Mononuclear cell (primary cell): ENCODE measurements at regions not wholly inside any gene's neighbourhood (a gene's known extent, or its start where the extent isn't known, plus 50 kb on each side); places are given as distances from the start of the nearest gene placed in this dataset.
"Not testable (repeated sequence)": the region's sequence is repeated elsewhere in the genome, so short reads cannot be mapped to it uniquely, and the experiment has no call there.

ENCODE experiments used
- H3K27me3 ChIP-seq: 2 replicates; pipeline ENCODE4 v1.6.0; 2011; ENCODE audit warnings: low read length, control low read depth; ENCODE audit not compliant: insufficient read depth
- H3K4me1 ChIP-seq: 2 replicates; pipeline ENCODE4 v1.5.1; 2011; ENCODE audit warnings: mild to moderate bottlenecking, low read length, control low read depth; ENCODE audit not compliant: insufficient read depth
- H3K4me3 ChIP-seq: 2 replicates; pipeline ENCODE4 v1.5.1; 2011; ENCODE audit warnings: mild to moderate bottlenecking, low read length, moderate library complexity
- H3K9me3 ChIP-seq: 2 replicates; pipeline ENCODE4 v1.5.1; 2011; ENCODE audit warnings: low read depth, mild to moderate bottlenecking, control low read depth, low read length

- not testable (repeated sequence) for H3K9me3 ChIP-seq, H3K4me3 ChIP-seq, H3K4me1 ChIP-seq, H3K27me3 ChIP-seq
These were observed 177.9 kb upstream of the KCTD7 start for GRCh38 chr7:66450814-66451213.

GRCh38 chr7:66451713-66452112 lies 177.0 kb upstream of the KCTD7 start:
- H3K9me3 ChIP-seq, H3K4me1 ChIP-seq: not testable (repeated sequence)

DNA sequence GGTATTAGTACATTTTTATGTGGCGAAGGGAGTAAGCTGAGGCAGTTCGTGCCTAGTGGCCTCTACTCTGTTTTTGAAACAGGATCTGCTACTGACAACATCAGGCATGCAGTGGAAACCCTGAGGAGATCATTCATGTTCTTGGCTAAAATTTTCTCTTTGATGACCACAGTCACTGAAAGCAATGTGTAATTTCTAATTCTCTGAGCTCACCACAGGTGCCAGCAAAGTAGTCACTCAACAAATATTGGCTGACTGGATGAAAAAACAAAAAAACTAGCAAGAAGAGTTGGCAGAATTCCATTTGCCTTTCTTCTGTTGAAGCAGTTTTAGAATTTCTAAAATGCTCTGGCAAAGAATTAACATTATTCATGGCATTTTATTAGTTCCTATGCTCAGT lies 176.5 kb upstream of the KCTD7 start:
- peaks cover 9% of the 10 kb centered on the region for H3K4me1 ChIP-seq
- no peak overlapping the region for H3K4me3 ChIP-seq
- H3K9me3 ChIP-seq, result no peaks in the 10 kb centered on the region
- no peaks in the 10 kb centered on the region for H3K27me3 ChIP-seq

More at GRCh38 chr7:66451713-66452112, 177.0 kb upstream of the KCTD7 start:
- H3K4me3 ChIP-seq, H3K27me3 ChIP-seq: not testable (repeated sequence)

DNA sequence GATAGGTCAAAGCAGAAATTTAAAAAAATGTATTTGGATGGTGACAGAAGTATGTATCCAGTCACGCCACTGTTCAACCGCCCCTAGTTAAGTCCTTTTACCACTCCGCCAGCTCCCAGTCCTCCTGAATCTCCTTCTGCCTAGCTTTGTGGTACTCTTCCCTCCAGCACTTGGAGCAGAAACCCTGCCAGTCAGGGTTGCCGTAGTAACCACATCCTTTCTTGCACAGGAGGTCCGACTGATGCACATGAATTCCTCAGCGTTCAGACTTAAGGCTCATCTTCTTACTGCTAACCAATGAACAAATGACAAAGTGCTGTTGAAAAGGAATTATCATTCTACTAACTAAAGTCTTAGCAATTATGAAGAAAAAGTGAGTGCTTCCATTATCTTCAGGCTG lies 175.3 kb upstream of the KCTD7 start:
- H3K27me3 ChIP-seq, result no peaks in the 10 kb centered on the region
- no peak overlapping the region for H3K4me3 ChIP-seq
- H3K9me3 ChIP-seq, result no peaks in the 10 kb centered on the region
- H3K4me1 ChIP-seq, result peaks cover 10% of the 10 kb centered on the region

- Histone ChIP-seq H3K4me1 (peaks cover 12% of the 10 kb centered on the region), H3K27me3 (no peaks in the 10 kb centered on the region), H3K4me3 (no peak overlapping the region), H3K9me3 (no peaks in the 10 kb centered on the region)
These were observed 174.0 kb upstream of the KCTD7 start for GRCh38 chr7:66454600-66455225.

GRCh38 chr7:66455432-66455831 lies 173.2 kb upstream of the KCTD7 start:
- not testable (repeated sequence) for H3K27me3 ChIP-seq, H3K9me3 ChIP-seq, H3K4me3 ChIP-seq
- peaks cover 12% of the 10 kb centered on the region for H3K4me1 ChIP-seq

- not testable (repeated sequence) for H3K4me3 ChIP-seq, H3K9me3 ChIP-seq, H3K27me3 ChIP-seq
- H3K4me1 ChIP-seq, result peaks cover 12% of the 10 kb centered on the region
These were observed 172.2 kb upstream of the KCTD7 start for GRCh38 chr7:66456431-66456830.

GRCh38 chr7:66458991-66459390 lies 169.7 kb upstream of the KCTD7 start:
- H3K27me3 ChIP-seq, H3K9me3 ChIP-seq, H3K4me3 ChIP-seq: not testable (repeated sequence)
- peaks cover 12% of the 10 kb centered on the region for H3K4me1 ChIP-seq

DNA sequence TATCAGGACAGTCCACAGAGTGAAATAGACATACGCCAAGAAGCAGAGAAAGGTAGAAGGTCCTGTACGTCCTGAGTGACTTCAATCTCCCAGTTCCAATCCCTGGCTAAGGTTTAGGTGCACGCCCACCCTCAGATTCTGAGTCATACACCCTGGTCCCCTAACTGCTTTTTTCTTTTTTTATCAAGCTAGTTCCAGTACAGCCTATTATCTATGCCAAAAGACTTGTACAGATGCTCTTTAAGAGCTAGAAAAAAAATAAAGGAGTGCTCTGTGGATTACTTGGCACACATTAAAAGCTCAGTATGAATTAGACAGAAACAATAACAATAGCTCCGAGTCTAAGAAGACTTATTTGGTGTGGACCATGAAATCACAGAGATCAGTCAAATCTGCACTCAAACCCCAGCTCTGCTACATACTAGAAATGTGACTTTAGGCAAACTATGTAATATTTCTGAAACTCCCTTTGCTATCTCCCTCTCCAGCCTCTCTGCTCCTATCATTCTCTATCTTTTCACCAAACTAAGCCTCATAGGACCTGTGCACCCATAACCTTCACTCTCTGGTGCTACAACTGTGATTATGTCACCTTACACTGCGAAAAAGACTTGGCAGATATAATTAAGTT lies 168.8 kb upstream of the KCTD7 start:
- not testable (repeated sequence) for H3K4me3 ChIP-seq

GRCh38 chr7:66460921-66461361 lies 167.7 kb upstream of the KCTD7 start:
- Histone ChIP-seq H3K9me3 (no peaks in the 10 kb centered on the region), H3K4me1 (peaks cover 3% of the 10 kb centered on the region), H3K4me3 (no peak overlapping the region), H3K27me3 (no peaks in the 10 kb centered on the region)

More for the DNA sequence above, 168.8 kb upstream of the KCTD7 start:
- not testable (repeated sequence) for H3K4me1 ChIP-seq, H3K9me3 ChIP-seq, H3K27me3 ChIP-seq

DNA sequence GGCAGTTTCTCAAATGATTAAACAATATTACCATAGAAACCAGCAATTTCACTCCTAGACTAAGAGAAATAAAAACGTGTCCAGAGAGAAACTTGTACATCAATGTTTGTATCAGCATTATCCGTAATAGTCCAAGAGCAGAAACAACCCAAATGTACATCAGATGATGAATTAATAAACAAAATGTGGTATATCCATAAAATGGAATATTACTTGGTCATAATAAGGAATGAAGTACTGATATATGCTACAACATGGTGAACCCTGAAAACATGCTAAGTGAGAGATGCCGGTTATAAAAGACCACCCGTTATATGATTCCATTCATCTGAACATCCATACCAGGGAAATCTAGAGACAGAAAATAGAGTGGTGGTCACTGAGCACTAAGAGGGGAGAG lies 167.3 kb upstream of the KCTD7 start:
- H3K4me1 ChIP-seq, H3K9me3 ChIP-seq: not testable (repeated sequence)

DNA sequence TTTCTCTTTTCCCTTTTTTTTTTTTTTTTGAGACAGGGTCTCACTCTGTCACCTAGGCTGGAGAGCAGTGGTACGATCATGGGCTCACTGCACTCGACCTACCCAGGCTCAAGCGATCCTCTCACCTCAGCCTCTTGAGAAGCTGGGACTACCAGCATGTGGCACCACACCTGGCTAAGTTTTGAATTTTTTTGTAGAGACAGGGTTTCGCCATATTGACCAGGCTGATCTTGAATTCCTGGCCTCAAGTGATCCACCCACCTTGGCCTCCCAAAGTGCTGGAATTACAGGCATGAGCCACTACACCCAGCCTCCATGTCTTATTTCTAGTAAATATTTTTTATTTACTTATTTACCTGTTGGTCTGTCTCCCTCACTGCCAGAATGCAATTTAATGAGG lies 165.8 kb upstream of the KCTD7 start:
- H3K27me3 ChIP-seq, H3K9me3 ChIP-seq, H3K4me1 ChIP-seq, H3K4me3 ChIP-seq: not testable (repeated sequence)

More for the DNA sequence above, 167.3 kb upstream of the KCTD7 start:
- H3K27me3 ChIP-seq, H3K4me3 ChIP-seq: not testable (repeated sequence)

DNA sequence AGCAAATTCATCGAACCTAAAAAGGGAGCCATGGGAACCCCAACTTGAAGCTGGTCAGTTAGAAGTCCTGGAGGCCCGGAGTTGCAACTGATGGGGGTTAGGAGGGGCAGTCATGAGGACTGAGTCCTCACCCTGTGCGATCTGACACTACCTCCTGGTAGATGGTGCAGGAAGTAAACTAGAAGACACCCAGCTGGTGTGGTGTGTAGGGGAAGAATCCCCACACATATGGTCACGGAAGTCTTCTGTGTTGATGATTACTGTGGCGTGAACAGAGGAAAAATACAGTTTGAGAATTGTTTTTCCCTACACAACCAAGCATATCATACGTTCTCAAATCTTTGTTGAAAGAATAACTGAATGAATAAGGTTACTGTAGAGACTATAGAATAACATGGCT lies 164.6 kb upstream of the KCTD7 start:
- H3K4me3 ChIP-seq, result no peak overlapping the region
- H3K9me3 ChIP-seq, result no peaks in the 10 kb centered on the region
- no peaks in the 10 kb centered on the region for H3K27me3 ChIP-seq
- H3K4me1 ChIP-seq, result no peaks in the 10 kb centered on the region

GRCh38 chr7:66466081-66466600 lies 162.5 kb upstream of the KCTD7 start:
- Histone ChIP-seq H3K4me3 (no peak overlapping the region), H3K4me1 (no peaks in the 10 kb centered on the region), H3K27me3 (no peaks in the 10 kb centered on the region), H3K9me3 (no peaks in the 10 kb centered on the region)

DNA sequence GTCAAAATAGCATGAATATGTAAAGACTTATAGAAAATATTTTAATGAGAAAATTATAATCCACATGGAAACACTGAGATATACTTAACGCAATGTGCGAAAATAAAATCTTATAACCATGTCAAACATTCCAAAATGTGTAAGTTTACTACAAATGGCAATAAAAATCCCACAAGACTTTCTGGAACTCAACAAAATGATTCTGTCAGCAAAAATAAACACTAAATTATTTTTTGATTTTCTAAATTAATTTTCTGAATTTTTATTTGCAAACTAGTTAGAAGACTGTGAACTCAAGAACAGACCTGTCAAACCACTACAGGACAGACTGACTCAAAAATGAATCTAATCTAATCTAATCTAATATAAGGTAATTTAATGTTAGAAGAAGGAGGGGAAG lies 160.8 kb upstream of the KCTD7 start:
- no peaks in the 10 kb centered on the region for H3K9me3 ChIP-seq
- H3K27me3 ChIP-seq, result no peaks in the 10 kb centered on the region
- H3K4me3 ChIP-seq, result no peak overlapping the region
- no peaks in the 10 kb centered on the region for H3K4me1 ChIP-seq

GRCh38 chr7:66473064-66473463 lies 155.6 kb upstream of the KCTD7 start:
- H3K4me1 ChIP-seq, H3K4me3 ChIP-seq, H3K9me3 ChIP-seq, H3K27me3 ChIP-seq: not testable (repeated sequence)
